Astrocyte (in vitro differentiated cells and primary cell): ENCODE measurements at regions not wholly inside any gene's neighbourhood (a gene's known extent, or its start where the extent isn't known, plus 50 kb on each side); places are given as distances from the start of the nearest gene placed in this dataset.

Experiments used
- DNase-seq: peaks from one replicate; pipeline ENCODE4 v3.0.0-alpha.2; 2010; ENCODE audit warnings: low read depth
- FAIRE-seq: peaks from 2 replicates; lab custom pipeline; 2011; peaks lifted over from hg19 to GRCh38; lab: Jason Lieb, UNC
- H2AFZ ChIP-seq: 2 replicates; pipeline ENCODE4 v1.6.0; 2012; ENCODE audit warnings: low read depth, low read length, inconsistent platforms
- H3K27ac ChIP-seq: 2 replicates; pipeline ENCODE4 v1.5.1; 2011; ENCODE audit warnings: low read depth, low read length, inconsistent platforms
- H3K27me3 ChIP-seq: 2 replicates; pipeline ENCODE4 v1.6.0; 2011; ENCODE audit warnings: low read length, inconsistent platforms; ENCODE audit not compliant: insufficient read depth
- H3K36me3 ChIP-seq: 2 replicates; pipeline ENCODE4 v1.5.1; 2011; ENCODE audit warnings: low read length, inconsistent platforms; ENCODE audit not compliant: insufficient read depth
- H3K4me1 ChIP-seq: 2 replicates; pipeline ENCODE4 v1.5.1; 2011; ENCODE audit warnings: low read length, inconsistent platforms; ENCODE audit not compliant: insufficient read depth
- H3K4me2 ChIP-seq: 2 replicates; pipeline ENCODE4 v1.6.0; 2012; ENCODE audit warnings: low read length, inconsistent platforms
- H3K4me3 ChIP-seq: 2 replicates; pipeline ENCODE4 v1.5.1; 2011; ENCODE audit warnings: low read depth, mild to moderate bottlenecking, low read length, inconsistent platforms; ENCODE audit not compliant: insufficient read depth
- H3K79me2 ChIP-seq: 2 replicates; pipeline ENCODE4 v1.6.0; 2012; ENCODE audit warnings: mild to moderate bottlenecking, low read length, inconsistent platforms; ENCODE audit not compliant: insufficient read depth
- H3K9ac ChIP-seq: 2 replicates; pipeline ENCODE4 v1.6.0; 2012; ENCODE audit warnings: mild to moderate bottlenecking, low read length, inconsistent platforms
- H3K9me3 ChIP-seq: 2 replicates; pipeline ENCODE4 v1.5.1; 2012; ENCODE audit warnings: low read depth, mild to moderate bottlenecking, low read length, inconsistent platforms; ENCODE audit not compliant: insufficient read depth
- H4K20me1 ChIP-seq: 2 replicates; pipeline ENCODE4 v1.6.0; 2012; ENCODE audit warnings: low read length, inconsistent platforms; ENCODE audit not compliant: insufficient read depth
- H3K27ac Mint-ChIP-seq: one replicate; pipeline ENCODE4 v1.8.0; 2021; ENCODE audit warnings: mild to moderate bottlenecking, mixed read lengths; ENCODE audit not compliant: unreplicated experiment
- H3K27me3 Mint-ChIP-seq: one replicate; pipeline ENCODE4 v1.8.0; 2021; ENCODE audit warnings: low read depth, mixed read lengths; ENCODE audit not compliant: unreplicated experiment
- H3K36me3 Mint-ChIP-seq: one replicate; pipeline ENCODE4 v1.8.0; 2021; ENCODE audit warnings: low read depth, mixed read lengths; ENCODE audit not compliant: unreplicated experiment
- H3K4me1 Mint-ChIP-seq: one replicate; pipeline ENCODE4 v1.8.0; 2021; ENCODE audit warnings: low read depth, mixed read lengths; ENCODE audit not compliant: unreplicated experiment
- H3K4me3 Mint-ChIP-seq: one replicate; pipeline ENCODE4 v1.8.0; 2021; ENCODE audit warnings: mild to moderate bottlenecking, moderate library complexity, mixed read lengths; ENCODE audit not compliant: unreplicated experiment
- H3K9me3 Mint-ChIP-seq: one replicate; pipeline ENCODE4 v1.8.0; 2021; ENCODE audit warnings: mild to moderate bottlenecking, mixed read lengths; ENCODE audit not compliant: unreplicated experiment
- CTCF ChIP-seq: IDR thresholded peaks from 2 replicates; pipeline ENCODE4 v1.5.1; 2011; ENCODE audit warnings: low read depth, mild to moderate bottlenecking, inconsistent platforms, low read length, moderate library complexity; ENCODE audit not compliant: insufficient read depth
- EZH2 ChIP-seq: IDR thresholded peaks from 2 replicates; pipeline ENCODE4 v1.6.1; 2012; ENCODE audit warnings: mild to moderate bottlenecking, low read length, inconsistent platforms; ENCODE audit not compliant: insufficient read depth

GRCh38 chr1:56382929-56383328 is 196.4 kb downstream of the PLPP3 start:
- H3K4me1 ChIP-seq, result no peaks in the 10 kb centered on the region
- H3K27ac ChIP-seq, result no peak overlapping the region
- Mint-ChIP-seq H3K27ac (no peak overlapping the region), H3K27me3 (peaks cover 3% of the 10 kb centered on the region), H3K4me3 (no peak overlapping the region), H3K4me1 (no peaks in the 10 kb centered on the region), H3K9me3 (no peaks in the 10 kb centered on the region), H3K36me3 (no peaks in the 10 kb centered on the region)
- no peak for FAIRE-seq
- no peak overlapping the region for H3K4me2 ChIP-seq
- H3K4me3 ChIP-seq, result no peak overlapping the region
- no peak overlapping the region for H3K9ac ChIP-seq
- TF ChIP-seq EZH2 (no peak), CTCF (no peak)
- H3K79me2 ChIP-seq, result no peaks in the 10 kb centered on the region
- H2AFZ ChIP-seq, result no peak overlapping the region
- no peaks in the 10 kb centered on the region for H3K27me3 ChIP-seq
- no peaks in the 10 kb centered on the region for H3K9me3 ChIP-seq
- no peaks in the 10 kb centered on the region for H3K36me3 ChIP-seq
- no peaks in the 10 kb centered on the region for H4K20me1 ChIP-seq
- no peak for DNase-seq

- DNase-seq (no peak), FAIRE-seq (no peak)
- H3K9ac ChIP-seq, result no peak overlapping the region
- Mint-ChIP-seq H3K27me3 (peaks cover 5% of the 10 kb centered on the region), H3K27ac (no peak overlapping the region), H3K4me1 (peaks cover 7% of the 10 kb centered on the region), H3K9me3 (no peaks in the 10 kb centered on the region), H3K36me3 (no peaks in the 10 kb centered on the region), H3K4me3 (no peak overlapping the region)
- no peak overlapping the region for H2AFZ ChIP-seq
- no peaks in the 10 kb centered on the region for H3K9me3 ChIP-seq
- no peaks in the 10 kb centered on the region for H3K36me3 ChIP-seq
- no peaks in the 10 kb centered on the region for H3K27me3 ChIP-seq
- no peaks in the 10 kb centered on the region for H3K79me2 ChIP-seq
- H3K4me2 ChIP-seq, result no peak overlapping the region
- TF ChIP-seq CTCF (no peak), EZH2 (no peak)
- H4K20me1 ChIP-seq, result no peaks in the 10 kb centered on the region
- peaks cover 7% of the 10 kb centered on the region for H3K4me1 ChIP-seq
- no peak overlapping the region for H3K27ac ChIP-seq
- no peak overlapping the region for H3K4me3 ChIP-seq
These were observed 198.8 kb downstream of the PLPP3 start for GRCh38 chr1:56380531-56380930.

- no peaks in the 10 kb centered on the region for H3K79me2 ChIP-seq
- H3K27ac ChIP-seq, result no peak overlapping the region
- H3K9me3 ChIP-seq, result no peaks in the 10 kb centered on the region
- no peak overlapping the region for H3K4me3 ChIP-seq
- no peak overlapping the region for H3K9ac ChIP-seq
- H3K4me3 Mint-ChIP-seq, result no peak overlapping the region
- no peaks in the 10 kb centered on the region for H3K36me3 Mint-ChIP-seq
- H3K27me3 Mint-ChIP-seq, result peaks cover 8% of the 10 kb centered on the region
- H4K20me1 ChIP-seq, result no peaks in the 10 kb centered on the region
- no peak overlapping the region for H3K4me2 ChIP-seq
- no peaks in the 10 kb centered on the region for H3K27me3 ChIP-seq
- DNase-seq (no peak), FAIRE-seq (no peak)
- no peak overlapping the region for H3K27ac Mint-ChIP-seq
- H3K4me1 ChIP-seq, result peaks cover 18% of the 10 kb centered on the region
- peaks cover 16% of the 10 kb centered on the region for H3K4me1 Mint-ChIP-seq
- no peaks in the 10 kb centered on the region for H3K36me3 ChIP-seq
- H3K9me3 Mint-ChIP-seq, result no peaks in the 10 kb centered on the region
- no peak for TF ChIP-seq EZH2
- TF ChIP-seq CTCF, result no peak
- H2AFZ ChIP-seq, result no peak overlapping the region
These were observed 200.9 kb downstream of the PLPP3 start for GRCh38 chr1:56378341-56379070.
